VCaP (cell line): ENCODE measurements at regions not wholly inside any gene's neighbourhood (a gene's known extent, or its start where the extent isn't known, plus 50 kb on each side); places are given as distances from the start of the nearest gene placed in this dataset.

Source experiments
- H3K27ac ChIP-seq: fragments of 450-650 bp; 2 replicates; pipeline ENCODE4 v1.5.1; 2017
- TF ChIP-seq, protein P1 (sequence below): fragments of 450-650 bp; conservative IDR thresholded peaks from 2 replicates; pipeline ENCODE4 v1.5.1; 2017; ENCODE audit warnings: mild to moderate bottlenecking, moderate library complexity

DNA sequence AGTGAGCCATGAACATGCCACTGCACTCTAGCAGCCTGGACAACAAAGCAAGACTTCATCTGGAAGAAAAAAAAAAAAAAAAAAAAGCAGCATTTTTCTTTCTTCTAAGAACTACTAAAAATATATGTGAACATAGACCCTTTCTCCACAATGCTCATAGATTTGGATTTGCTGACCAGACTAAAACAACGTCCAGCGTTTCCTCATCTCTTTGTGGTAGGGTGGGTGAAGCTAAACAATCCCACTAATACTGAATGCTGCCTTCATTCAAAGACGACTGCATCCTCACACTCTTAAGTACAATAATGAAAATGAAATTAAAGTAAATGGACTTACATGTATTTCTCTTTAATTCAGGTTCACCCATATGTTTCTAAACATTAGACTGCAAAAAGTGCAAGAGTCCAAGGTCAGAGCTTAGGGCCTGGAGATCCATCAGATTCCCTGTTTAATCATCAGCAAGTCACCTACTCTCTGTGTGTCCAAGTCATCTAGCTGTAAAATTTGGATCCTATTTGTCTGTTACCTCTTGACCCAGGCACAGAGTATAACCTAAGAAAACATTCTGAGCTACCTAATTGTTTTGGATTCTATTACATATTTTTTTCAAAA, 99.4 kb upstream of the NHSL1 start:
- no peak overlapping the region for H3K27ac ChIP-seq
- TF ChIP-seq, protein P1, sequence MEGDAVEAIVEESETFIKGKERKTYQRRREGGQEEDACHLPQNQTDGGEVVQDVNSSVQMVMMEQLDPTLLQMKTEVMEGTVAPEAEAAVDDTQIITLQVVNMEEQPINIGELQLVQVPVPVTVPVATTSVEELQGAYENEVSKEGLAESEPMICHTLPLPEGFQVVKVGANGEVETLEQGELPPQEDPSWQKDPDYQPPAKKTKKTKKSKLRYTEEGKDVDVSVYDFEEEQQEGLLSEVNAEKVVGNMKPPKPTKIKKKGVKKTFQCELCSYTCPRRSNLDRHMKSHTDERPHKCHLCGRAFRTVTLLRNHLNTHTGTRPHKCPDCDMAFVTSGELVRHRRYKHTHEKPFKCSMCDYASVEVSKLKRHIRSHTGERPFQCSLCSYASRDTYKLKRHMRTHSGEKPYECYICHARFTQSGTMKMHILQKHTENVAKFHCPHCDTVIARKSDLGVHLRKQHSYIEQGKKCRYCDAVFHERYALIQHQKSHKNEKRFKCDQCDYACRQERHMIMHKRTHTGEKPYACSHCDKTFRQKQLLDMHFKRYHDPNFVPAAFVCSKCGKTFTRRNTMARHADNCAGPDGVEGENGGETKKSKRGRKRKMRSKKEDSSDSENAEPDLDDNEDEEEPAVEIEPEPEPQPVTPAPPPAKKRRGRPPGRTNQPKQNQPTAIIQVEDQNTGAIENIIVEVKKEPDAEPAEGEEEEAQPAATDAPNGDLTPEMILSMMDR = no peak

DNA sequence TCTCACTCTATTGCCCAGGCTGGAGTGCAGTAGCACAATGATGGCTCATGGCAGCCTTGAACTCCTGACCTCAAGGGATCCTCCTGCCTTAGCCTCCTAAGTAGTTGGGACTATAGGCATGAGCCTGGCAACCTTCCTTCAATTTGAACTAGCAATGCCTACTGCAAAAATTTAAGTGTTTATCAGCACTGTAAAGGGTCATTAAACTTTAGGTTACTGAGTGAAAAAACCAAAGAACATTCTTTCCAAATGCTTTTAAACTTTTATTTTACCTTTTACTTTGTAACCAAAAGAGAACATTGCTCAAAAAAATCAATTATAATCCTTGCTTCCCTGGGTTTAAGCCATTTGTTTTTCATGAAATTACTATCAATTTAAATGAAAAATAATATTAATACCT, 101.0 kb upstream of the NHSL1 start:
- TF ChIP-seq, protein P1 = no peak
- no peak overlapping the region for H3K27ac ChIP-seq

DNA sequence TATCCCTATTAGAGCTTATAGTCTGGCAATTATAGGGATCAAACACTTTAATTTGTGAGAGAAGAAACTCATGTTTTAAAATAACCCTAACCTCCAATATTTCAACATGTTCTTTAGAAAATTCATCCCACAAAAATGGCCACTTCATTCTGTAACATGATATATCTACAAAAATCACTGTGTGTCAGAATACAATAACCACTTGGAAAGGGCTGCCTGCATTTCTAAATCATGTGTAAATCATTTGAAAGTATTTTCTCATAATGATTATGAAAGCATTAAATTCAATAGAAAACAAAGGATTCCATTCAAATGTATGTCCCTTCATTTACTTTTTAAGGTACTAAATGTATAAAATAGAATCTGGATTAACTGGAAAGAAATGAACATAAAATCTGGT, 101.4 kb upstream of the NHSL1 start:
- TF ChIP-seq, protein P1 = no peak
- H3K27ac ChIP-seq = no peak overlapping the region

DNA sequence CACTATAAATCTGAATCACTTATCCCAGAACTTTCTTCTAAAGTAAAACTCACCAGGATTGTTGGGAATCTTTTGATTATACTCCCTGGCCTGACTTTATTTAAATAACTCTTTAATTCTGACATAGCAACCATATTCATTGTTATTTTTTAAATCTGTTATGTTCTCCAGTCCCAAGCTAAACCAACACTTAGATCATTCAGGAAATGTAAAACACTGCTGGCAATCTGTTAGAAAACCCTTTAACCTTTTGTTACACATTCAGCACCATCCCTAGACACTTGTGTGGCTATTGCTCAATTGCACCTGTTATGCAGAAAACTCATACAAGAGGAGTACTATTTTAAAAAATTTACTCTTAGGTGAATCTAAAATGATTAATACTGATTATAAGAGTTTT, 101.8 kb upstream of the NHSL1 start:
- H3K27ac ChIP-seq = no peak overlapping the region
- TF ChIP-seq, protein P1 = no peak

DNA sequence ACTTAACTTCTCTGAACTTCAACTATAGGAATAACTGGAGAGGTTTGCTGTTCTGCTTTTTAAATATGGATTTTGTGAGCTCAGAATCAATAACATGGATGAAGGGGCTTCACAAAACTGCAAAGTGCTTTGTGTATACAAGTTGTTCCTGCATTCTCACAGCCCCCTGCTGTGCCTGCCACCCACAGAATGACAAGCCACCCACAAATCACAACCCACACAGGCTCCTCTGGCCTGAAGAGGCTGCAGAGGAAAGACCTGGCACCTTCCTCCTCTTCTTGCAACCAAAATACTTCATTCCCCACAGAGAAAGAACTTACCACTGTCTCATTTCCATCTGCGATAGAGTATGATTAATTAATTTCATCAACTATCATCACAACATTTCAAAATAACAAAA, 106.7 kb upstream of the NHSL1 start:
- H3K27ac ChIP-seq = no peak overlapping the region
- TF ChIP-seq, protein P1 = no peak

DNA sequence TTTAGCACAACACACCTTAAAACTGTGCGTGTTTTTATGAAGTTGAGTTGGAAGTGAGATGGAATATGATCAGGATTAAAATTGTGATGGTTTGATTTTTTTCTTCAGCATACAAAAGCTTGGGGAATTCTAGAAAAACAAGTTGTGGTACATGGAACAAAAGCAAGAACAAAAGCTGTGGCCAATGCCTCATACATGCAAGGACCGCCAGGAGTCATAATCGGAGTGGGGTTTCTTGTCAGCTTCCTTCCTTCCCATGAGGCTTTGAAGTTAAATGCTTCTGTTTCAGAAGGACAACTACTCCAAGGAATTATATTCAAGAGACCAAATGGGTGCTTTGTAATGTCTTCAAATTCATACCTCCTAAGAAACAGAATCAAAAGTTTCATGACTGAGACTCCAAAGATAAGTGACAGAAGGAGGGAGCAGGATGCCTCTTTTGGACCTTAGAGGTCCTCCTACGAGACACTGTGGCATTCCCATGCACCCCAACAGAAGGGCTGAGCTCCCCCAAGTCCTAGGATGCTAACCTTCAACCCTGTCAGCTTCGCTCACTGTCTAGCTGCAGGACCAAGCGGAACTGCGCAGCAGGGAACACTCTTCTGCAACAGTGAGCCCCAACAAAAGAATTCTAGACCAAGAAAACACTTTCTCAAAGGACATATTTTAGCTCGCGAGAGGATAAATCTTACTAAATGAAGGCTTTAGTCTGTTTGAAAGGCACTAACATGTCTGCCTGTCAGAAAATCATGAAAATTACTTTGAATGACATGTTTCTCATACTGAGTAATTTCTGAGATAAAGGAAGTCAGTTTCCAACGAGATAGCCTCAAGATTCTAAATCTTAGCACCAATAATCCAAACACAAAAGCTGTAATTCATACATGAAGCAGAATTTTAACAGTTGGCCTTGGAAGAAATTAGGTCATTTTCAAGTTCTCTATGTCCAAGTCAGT, 108.5 kb upstream of the NHSL1 start:
- H3K27ac ChIP-seq = no peak overlapping the region
- TF ChIP-seq, protein P1 = no peak

DNA sequence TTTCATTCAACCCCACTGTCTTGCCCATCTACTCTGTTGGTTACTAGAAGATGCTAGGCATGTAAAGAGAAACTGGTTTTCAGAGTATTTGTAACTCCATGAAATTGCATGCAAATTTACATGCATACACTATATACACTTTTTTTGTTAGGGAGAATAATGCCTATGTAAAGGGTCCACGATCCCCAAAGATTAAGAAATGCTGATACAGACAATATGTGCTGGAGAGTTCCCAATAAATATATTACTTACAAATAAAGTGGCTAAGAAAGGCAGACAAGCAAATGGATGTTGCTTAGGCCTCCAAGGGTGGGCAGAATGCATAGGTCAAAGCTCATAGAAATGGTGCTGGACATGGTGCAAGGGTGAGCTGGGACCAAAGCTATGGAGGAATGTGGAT, 109.6 kb upstream of the NHSL1 start:
- H3K27ac ChIP-seq = no peak overlapping the region
- TF ChIP-seq, protein P1 = no peak
